GM10266 (cell line): ENCODE measurements at regions not wholly inside any gene's neighbourhood (a gene's known extent, or its start where the extent isn't known, plus 50 kb on each side); places are given as distances from the start of the nearest gene placed in this dataset.

Experiments
- DNase-seq: peaks from one replicate; pipeline ENCODE4 v3.0.0; 2012; ENCODE audit errors: extremely low spot score
- TF ChIP-seq, protein P1 (sequence below): IDR thresholded peaks from 2 replicates; pipeline ENCODE4 v1.5.1; 2012; ENCODE audit warnings: mild to moderate bottlenecking, low read depth; ENCODE audit not compliant: control insufficient read depth, insufficient read depth; ENCODE audit errors: missing control alignments

DNA sequence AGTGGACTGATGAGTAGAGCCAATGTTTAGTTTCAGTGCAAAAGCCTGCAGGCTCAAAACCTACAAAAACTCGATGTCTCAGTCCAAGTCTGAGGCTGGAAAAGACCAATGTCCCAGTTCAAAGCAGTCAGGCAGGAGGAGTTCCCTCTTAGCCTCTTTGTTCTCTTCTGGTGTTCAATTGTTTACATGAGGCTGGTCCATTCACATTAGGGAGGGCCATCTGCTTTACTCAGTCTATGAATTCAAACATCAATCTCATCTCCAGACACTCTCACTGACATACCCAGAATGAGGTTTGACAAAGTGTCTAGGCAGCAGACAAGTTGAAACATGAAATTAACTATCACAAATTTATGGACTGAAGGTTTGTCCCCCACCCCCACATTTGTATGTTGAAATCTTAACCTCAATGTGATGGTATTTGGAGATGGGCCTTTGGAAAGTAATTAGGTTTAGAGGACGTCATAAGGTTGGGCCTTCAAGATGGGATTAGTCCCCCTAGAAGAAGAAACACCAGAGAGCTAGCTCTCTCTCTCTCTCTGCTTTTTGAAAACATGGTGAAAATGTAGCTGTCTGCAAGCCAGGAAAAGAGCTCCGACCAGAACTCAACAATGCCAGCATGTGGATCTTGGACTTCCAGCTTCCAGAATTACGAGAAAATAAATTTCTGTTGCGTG lies 438.5 kb upstream of the RGMA start:
- DNase-seq: no peak
- TF ChIP-seq, protein P1, sequence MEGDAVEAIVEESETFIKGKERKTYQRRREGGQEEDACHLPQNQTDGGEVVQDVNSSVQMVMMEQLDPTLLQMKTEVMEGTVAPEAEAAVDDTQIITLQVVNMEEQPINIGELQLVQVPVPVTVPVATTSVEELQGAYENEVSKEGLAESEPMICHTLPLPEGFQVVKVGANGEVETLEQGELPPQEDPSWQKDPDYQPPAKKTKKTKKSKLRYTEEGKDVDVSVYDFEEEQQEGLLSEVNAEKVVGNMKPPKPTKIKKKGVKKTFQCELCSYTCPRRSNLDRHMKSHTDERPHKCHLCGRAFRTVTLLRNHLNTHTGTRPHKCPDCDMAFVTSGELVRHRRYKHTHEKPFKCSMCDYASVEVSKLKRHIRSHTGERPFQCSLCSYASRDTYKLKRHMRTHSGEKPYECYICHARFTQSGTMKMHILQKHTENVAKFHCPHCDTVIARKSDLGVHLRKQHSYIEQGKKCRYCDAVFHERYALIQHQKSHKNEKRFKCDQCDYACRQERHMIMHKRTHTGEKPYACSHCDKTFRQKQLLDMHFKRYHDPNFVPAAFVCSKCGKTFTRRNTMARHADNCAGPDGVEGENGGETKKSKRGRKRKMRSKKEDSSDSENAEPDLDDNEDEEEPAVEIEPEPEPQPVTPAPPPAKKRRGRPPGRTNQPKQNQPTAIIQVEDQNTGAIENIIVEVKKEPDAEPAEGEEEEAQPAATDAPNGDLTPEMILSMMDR: no peak

DNA sequence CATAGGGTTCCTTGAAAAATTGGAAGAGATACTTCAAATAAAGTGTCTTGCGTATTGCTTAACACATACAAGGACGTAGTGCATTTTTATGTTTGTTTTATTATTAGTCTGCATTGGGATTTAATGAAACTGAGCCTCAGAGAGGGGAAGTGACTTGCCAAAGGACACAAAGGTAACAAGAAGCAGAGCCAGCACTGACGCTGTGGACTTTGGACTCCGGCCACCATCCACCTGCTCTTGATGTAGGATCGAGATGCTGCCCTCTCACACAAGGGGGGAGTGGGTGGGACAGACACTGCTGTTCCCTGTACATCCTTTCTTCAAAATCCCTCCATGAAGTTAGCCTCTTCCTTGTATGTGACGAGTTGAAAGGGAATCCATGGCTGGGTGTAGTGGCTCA lies 435.4 kb upstream of the RGMA start:
- no peak for DNase-seq
- TF ChIP-seq, protein P1: no peak

DNA sequence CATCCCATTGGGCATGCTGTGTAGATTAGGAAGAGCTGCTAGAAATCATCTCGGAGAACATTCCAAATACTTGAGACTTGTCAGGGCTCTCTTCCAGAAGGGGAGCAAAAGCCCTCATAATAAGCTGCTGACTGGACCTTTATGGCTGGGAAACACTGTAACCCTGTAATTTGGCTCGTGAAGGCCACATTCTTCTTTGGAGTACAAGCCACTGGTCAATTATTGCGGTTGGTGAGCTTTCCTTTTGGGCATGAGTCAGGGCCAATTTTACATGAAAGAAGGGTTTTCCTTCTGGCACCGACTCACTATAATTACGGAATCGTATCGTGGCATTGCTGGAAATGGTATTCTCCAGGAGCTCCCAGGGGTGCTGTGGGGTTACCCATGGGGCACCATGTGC lies 434.5 kb upstream of the RGMA start:
- TF ChIP-seq, protein P1: no peak
- no peak for DNase-seq

DNA sequence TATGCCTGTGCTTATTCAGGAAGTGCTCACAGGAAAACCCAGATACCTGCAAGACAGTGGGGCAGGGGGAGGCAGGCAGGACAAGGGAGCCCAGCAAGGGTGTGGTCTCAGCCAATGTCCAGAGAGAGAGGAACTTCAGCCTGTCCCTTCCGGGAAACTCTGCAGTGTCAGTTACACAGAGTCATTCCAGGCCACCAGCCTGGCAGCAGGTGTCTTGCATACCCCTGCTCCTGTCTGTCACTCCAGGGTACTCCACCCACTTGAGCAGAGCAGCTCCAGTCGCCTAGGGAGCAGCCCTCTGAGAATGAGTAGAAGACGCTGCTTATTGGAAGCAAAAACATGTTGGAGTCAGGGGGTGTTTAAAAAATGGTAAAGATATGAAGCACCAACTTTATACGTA lies 431.2 kb upstream of the RGMA start:
- TF ChIP-seq, protein P1: no peak
- no peak for DNase-seq

DNA sequence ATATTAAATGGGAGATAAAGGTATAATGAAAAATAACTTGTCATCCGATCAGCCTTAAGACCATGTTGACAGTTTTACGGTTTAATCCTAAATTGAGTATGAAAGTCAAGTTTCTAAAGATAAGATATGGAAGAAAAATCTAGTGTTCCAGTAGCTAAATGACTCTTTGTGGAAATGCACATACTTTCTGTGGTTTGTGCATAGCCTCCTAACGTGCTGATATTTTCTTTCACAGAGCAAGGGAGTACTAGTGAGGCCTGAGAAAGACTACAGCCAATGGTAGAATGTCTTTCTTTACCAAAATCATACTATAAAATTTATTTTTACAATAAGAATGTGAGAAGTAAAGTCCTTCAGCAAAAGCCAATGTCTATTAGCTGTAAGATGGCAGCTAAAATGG lies 430.6 kb upstream of the RGMA start:
- TF ChIP-seq, protein P1: no peak
- DNase-seq: no peak

DNA sequence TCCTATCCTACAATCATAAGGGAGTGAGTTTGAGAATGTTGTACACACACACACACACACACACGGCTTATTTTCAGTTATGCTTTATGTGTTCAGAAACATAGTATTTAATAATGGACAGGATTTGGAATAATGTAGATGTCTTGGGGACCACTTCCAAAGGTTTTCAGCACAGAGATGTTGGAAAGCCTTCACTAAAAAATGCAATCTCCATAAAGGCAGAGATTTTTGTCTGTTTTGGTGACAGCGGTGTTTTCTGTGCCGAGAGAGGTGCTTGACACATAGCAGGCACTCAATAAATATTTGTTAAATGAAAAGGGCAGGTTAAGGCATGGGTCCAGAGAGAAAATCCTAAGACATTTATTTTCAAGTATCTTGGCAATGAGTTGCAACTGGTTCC lies 428.2 kb upstream of the RGMA start:
- TF ChIP-seq, protein P1: no peak
- DNase-seq: no peak

DNA sequence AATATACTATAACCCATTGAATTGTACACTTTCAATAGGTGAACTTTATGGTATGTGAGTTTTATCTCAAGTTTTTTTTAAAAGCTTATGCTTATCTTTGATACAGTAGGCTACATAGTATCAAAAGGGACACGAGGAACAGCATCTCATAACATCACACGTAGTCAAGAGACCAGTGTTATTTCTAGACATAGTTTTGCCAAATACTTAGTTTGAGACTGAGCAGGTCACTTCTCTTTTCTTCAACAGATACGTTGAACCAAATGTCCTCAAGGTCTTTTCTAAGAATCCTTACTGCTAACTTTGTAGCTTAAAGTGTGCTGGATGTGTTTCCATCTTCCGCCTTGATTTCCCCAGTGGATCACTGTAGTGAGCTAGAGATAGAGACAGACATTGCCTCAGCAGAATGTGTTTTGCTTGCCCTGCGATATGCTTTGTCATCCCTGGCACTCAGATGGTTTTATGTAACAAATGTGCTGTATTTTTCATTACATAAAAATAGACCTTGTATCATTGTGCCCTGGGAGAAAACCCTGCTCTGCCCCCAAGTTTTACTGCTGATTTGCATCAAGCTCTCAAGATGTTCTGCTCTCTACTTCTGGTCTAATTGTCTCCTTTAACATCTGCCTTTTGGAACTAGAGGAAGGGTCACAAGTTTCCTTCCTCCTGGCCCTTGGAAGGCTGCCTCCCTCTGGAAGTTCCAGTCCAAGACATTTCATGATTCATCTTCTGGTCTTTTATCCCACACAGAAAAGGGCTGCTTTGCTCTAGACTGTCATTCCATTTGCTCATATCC lies 426.4 kb upstream of the RGMA start:
- no peak for DNase-seq
- TF ChIP-seq, protein P1: no peak
